ENCODE measurements at regions not wholly inside any gene's neighbourhood (a gene's known extent, or its start where the extent isn't known, plus 50 kb on each side); places are given as distances from the start of the nearest gene placed in this dataset.
A peak's percentile ranks its signal among the peaks of the same experiment; 100 is the strongest.

DNA sequence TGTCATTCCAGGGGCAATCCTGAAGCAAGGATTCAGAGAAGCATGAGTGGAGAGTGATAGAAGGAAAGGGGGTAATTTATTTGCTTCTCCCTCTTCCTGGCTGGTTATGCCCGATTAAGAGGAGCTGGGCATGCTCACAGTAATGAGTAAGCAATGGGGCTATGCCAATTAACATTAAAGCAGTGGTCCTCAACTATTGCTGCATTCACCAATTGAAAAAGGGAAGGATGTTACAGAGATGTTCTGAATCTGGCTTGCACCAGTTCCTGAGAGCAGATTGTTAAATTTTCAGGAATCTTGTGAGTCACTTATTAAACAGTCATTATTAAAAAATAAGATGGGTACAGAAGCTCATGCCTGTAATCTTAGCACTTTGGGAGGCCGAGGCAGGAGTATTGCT lies 85.9 kb upstream of the ZBTB20 start:
- Histone ChIP-seq H3K4me3 (ENCODE audit: low read length) (no peak overlapping the region), H3K9me3 (ENCODE audit: low read length) (no peaks in the 10 kb centered on the region), H3K27me3 (ENCODE audit: insufficient read depth, low read length) (no peaks in the 10 kb centered on the region), H3K36me3 (ENCODE audit: insufficient read depth, low read length) (no peaks in the 10 kb centered on the region), H3K4me1 (ENCODE audit: insufficient read depth, low read length) (peaks cover 9% of the 10 kb centered on the region), H2AFZ (ENCODE audit: low read depth, low read length) (no peak overlapping the region)

DNA sequence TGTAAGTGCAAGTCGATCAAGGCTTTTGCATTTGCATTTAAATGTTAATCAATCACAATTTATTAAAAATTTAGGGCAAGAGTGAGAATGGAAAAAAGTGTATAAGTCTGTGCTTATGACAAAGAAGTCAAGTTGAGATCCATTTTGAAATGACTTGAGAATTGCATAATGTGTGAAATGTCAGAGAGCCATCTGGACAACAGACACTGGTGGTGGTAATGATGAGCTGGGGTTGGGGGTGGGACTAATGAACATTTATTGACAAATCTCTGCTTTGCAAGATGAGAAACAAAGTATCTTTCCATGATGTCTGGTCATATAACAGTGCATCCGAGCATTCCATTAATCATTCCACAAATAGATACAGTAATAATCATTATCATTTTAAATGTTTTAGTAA lies 89.4 kb upstream of the ZBTB20 start:
- Histone ChIP-seq H3K36me3 (ENCODE audit: insufficient read depth, low read length) (no peaks in the 10 kb centered on the region), H2AFZ (ENCODE audit: low read depth, low read length) (no peak overlapping the region), H3K9me3 (ENCODE audit: low read length) (no peaks in the 10 kb centered on the region), H3K4me3 (ENCODE audit: low read length) (no peak overlapping the region), H3K4me1 (ENCODE audit: insufficient read depth, low read length) (peaks cover 37% of the 10 kb centered on the region), H3K27me3 (ENCODE audit: insufficient read depth, low read length) (no peaks in the 10 kb centered on the region)

DNA sequence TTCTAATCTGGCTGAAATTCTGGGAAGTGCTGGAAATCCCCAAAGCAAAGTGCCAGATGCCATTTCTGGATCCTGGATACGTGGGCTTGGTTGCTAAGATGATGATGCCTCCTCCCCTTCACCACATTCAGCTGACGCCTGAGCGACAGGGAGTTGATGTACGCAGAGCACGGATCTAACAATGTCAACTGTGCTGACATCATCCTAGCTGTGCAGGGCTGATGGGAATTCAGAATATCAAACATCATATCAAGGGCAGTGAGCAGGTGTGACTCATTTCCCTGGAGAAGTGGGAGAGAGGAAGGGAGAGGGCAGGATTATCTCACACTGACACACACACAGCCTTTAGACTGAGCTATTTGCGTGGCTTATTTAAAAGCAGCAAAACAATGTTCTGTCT lies 92.6 kb upstream of the ZBTB20 start:
- Histone ChIP-seq H3K9me3 (ENCODE audit: low read length) (no peaks in the 10 kb centered on the region), H3K4me3 (ENCODE audit: low read length) (peak overlapping the region; percentile 4), H3K4me1 (ENCODE audit: insufficient read depth, low read length) (peaks cover 30% of the 10 kb centered on the region), H3K27me3 (ENCODE audit: insufficient read depth, low read length) (no peaks in the 10 kb centered on the region), H2AFZ (ENCODE audit: low read depth, low read length) (no peak overlapping the region), H3K36me3 (ENCODE audit: insufficient read depth, low read length) (no peaks in the 10 kb centered on the region)

DNA sequence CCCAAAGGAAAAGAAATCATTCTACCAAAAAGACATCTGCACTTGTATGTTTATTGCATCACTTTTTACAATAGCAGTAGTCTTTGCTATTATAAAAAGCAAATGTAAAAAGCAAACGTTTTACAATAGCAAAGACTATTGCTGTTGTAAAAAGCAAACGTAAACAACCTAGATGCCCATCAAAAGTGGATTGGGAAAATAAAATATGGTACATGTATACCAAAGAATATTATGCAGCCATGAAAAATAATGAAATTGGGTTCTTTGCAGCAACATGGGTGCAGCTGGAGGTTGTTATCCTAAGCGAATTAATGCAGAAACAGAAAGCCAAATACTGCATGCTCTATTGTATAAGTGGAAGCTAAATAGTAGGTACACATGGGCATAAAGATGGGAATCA lies 97.3 kb upstream of the ZBTB20 start:
- Histone ChIP-seq H3K4me1 (ENCODE audit: insufficient read depth, low read length) (peaks cover 14% of the 10 kb centered on the region), H3K4me3 (ENCODE audit: low read length) (no peak overlapping the region), H2AFZ (ENCODE audit: low read depth, low read length) (no peak overlapping the region), H3K36me3 (ENCODE audit: insufficient read depth, low read length) (no peaks in the 10 kb centered on the region), H3K9me3 (ENCODE audit: low read length) (no peaks in the 10 kb centered on the region), H3K27me3 (ENCODE audit: insufficient read depth, low read length) (no peaks in the 10 kb centered on the region)

DNA sequence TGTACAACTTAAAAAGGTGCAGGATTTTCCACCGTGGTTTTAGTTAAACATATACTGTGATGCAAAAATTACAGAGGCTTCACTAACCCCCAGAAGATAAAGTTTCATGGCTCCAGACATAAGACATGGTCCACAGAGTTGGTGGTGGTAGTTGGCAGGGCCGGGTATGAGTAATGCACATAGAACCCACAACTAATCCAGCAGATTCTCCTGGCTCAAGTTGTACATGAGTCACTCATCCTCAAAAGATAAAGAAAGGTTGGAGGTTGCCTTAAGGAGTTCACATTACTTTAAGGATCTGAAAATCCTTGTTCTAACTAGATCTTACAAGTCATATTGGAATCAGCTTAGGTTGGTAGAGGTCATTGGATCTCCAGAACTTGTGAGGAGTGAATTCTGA lies 98.3 kb upstream of the ZBTB20 start:
- Histone ChIP-seq H3K36me3 (ENCODE audit: insufficient read depth, low read length) (no peaks in the 10 kb centered on the region), H3K4me1 (ENCODE audit: insufficient read depth, low read length) (peaks cover 9% of the 10 kb centered on the region), H2AFZ (ENCODE audit: low read depth, low read length) (no peak overlapping the region), H3K27me3 (ENCODE audit: insufficient read depth, low read length) (no peaks in the 10 kb centered on the region), H3K9me3 (ENCODE audit: low read length) (no peaks in the 10 kb centered on the region), H3K4me3 (ENCODE audit: low read length) (no peak overlapping the region)

DNA sequence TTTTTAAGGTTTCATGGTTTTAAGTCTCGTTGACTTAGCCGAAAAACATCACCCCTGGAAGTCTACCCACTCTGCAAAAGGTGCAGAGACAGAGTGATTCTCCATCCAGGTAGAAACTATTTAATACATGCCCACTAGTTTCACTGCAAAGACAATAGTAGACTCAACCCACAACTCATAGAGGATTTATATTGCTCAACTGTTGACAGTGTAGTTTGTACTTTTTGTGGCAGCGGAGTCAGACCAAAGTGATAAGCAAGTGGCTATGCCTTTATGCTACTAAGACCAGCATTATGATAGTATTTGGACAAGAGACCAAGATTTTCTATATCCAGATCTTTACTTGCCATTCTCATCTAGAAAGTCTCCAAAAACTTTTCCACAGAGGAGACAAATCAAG lies 98.8 kb upstream of the ZBTB20 start:
- Histone ChIP-seq H3K36me3 (ENCODE audit: insufficient read depth, low read length) (no peaks in the 10 kb centered on the region), H3K27me3 (ENCODE audit: insufficient read depth, low read length) (no peaks in the 10 kb centered on the region), H2AFZ (ENCODE audit: low read depth, low read length) (no peak overlapping the region), H3K9me3 (ENCODE audit: low read length) (no peaks in the 10 kb centered on the region), H3K4me3 (ENCODE audit: low read length) (no peak overlapping the region), H3K4me1 (ENCODE audit: insufficient read depth, low read length) (peaks cover 5% of the 10 kb centered on the region)

DNA sequence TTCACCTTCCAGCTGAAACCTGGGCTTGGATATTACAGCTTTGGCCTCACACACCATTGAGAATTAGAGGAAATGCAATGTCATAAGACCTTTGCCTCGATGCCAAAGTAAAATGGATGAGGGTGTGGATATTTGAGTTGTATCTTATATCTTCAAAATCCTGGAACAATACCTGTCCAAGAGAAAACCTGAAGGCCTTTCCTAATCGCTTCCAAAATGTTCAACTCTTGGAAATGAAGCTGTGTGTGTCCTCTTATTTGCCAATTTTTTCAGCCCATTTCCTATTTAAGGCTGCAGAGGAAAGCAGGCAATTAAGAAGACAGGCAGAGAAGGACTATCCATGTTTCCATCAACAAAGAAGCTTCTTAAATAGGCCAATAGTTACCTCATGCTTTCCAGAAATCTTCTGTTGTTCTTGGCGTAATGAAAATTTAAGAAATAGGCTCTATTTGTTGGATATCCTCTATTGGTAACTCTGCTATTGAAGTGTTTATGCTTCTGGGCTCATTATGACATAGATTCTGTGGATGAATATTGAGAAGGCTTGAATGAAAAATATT lies 99.5 kb upstream of the ZBTB20 start:
- no peaks in the 10 kb centered on the region for H3K9me3 ChIP-seq (ENCODE audit: low read length)
- H3K36me3 ChIP-seq (ENCODE audit: insufficient read depth, low read length): no peaks in the 10 kb centered on the region
- H2AFZ ChIP-seq (ENCODE audit: low read depth, low read length): no peak overlapping the region
- H3K4me3 ChIP-seq (ENCODE audit: low read length): no peak overlapping the region
- no peaks in the 10 kb centered on the region for H3K27me3 ChIP-seq (ENCODE audit: insufficient read depth, low read length)
- no peaks in the 10 kb centered on the region for H3K4me1 ChIP-seq (ENCODE audit: insufficient read depth, low read length)

DNA sequence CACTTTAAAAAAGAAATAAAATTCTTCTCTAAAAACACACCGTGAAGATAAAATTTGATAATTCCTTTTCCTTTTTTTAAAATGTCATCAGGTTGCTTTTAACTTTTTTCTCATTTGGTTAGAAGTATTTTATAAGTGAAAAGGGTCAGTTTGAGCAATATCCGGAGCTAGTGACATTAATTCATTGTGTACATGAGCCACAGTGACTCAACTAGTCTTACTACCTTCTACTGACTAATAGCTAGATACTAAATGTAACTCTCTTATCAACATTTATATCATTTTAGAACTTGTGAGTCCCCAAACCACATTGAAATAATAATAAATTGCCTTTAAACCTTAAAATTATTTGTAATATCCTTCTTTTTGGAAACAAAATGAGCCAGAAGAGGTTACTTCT lies 101.2 kb upstream of the ZBTB20 start:
- Histone ChIP-seq H3K4me3 (ENCODE audit: low read length) (no peak overlapping the region), H3K9me3 (ENCODE audit: low read length) (no peaks in the 10 kb centered on the region), H3K36me3 (ENCODE audit: insufficient read depth, low read length) (no peaks in the 10 kb centered on the region), H2AFZ (ENCODE audit: low read depth, low read length) (no peak overlapping the region), H3K27me3 (ENCODE audit: insufficient read depth, low read length) (no peaks in the 10 kb centered on the region), H3K4me1 (ENCODE audit: insufficient read depth, low read length) (no peaks in the 10 kb centered on the region)

DNA sequence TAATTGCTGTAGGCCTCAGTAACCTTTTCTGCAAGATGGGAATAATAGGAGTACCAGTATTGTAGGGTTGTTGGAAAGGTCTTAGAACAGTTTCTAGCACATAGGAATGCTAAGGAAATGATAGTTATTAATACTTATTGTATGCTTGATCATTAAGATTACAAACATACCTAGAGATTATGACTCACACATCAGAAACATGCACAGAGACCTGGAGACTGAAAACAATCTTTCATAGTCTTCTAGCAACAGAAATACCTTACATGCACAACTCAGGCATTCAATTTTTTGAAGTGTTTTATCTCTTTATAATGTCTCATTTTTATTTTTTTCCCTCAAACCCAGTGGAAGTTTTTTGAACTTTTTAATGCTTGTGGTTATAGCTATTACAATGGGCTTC lies 104.4 kb upstream of the ZBTB20 start:
- Histone ChIP-seq H3K9me3 (ENCODE audit: low read length) (no peaks in the 10 kb centered on the region), H2AFZ (ENCODE audit: low read depth, low read length) (no peak overlapping the region), H3K4me1 (ENCODE audit: insufficient read depth, low read length) (no peaks in the 10 kb centered on the region), H3K27me3 (ENCODE audit: insufficient read depth, low read length) (no peaks in the 10 kb centered on the region), H3K4me3 (ENCODE audit: low read length) (no peak overlapping the region), H3K36me3 (ENCODE audit: insufficient read depth, low read length) (no peaks in the 10 kb centered on the region)

DNA sequence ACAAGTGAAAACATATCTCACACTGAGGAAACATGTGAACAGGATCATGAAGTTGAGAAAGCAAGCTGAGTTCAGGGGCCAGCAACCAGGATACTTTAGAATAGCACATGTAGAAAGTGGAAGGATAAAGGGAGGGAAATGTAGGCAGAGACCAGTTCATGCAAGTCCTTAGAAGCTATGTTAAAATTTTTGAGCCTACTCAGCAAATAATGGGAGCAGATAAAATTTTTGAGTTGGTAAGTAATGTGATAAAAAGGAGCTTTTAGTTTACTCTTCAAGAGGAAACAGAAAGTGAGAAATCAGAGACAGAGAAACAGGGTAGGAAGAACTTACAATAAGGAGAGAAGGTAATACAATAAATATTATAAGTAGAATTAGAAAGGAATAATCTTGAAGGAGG lies 105.6 kb upstream of the ZBTB20 start:
- Histone ChIP-seq H3K36me3 (ENCODE audit: insufficient read depth, low read length) (no peaks in the 10 kb centered on the region), H3K4me3 (ENCODE audit: low read length) (no peak overlapping the region), H3K27me3 (ENCODE audit: insufficient read depth, low read length) (no peaks in the 10 kb centered on the region), H2AFZ (ENCODE audit: low read depth, low read length) (no peak overlapping the region), H3K9me3 (ENCODE audit: low read length) (no peaks in the 10 kb centered on the region), H3K4me1 (ENCODE audit: insufficient read depth, low read length) (no peaks in the 10 kb centered on the region)

DNA sequence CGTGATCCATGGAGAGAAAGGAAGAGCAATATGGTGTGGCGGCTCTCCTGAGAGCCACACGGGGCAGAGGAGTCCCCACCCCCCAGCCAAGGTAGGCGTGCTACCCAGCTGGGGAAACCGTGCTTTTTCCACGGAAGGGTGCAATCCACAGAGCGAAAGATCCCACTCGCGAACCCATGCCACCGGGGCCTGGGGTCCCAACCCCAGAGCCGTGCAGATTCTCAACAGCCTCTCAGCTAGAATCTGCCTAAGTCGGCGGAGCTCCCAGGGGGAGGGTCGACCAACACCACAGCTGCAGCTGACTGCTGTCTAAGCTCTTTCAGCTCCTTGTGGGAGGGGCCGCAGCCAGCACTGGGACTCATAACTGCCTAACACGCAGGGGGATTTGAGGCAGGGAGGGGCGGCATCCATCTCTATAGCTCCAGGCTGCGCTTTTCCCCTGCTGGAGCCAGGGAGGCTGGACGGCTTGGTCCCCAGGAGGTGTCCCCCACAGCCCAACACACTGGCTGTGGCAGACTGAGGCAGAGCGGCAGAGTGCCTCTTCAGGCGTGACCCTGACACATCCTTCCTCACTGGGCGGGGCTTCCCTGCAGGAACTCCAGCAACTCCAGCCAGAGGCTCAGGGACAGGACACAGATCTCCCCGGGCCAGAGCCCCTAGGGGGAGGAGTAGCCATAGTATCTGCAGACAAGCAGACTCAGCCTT lies 107.6 kb upstream of the ZBTB20 start:
- H3K9me3 ChIP-seq (ENCODE audit: low read length): peaks cover under 1% of the 10 kb centered on the region
- H3K4me3 ChIP-seq (ENCODE audit: low read length): no peak overlapping the region
- no peaks in the 10 kb centered on the region for H3K27me3 ChIP-seq (ENCODE audit: insufficient read depth, low read length)
- no peaks in the 10 kb centered on the region for H3K4me1 ChIP-seq (ENCODE audit: insufficient read depth, low read length)
- no peaks in the 10 kb centered on the region for H3K36me3 ChIP-seq (ENCODE audit: insufficient read depth, low read length)
- no peak overlapping the region for H2AFZ ChIP-seq (ENCODE audit: low read depth, low read length)

DNA sequence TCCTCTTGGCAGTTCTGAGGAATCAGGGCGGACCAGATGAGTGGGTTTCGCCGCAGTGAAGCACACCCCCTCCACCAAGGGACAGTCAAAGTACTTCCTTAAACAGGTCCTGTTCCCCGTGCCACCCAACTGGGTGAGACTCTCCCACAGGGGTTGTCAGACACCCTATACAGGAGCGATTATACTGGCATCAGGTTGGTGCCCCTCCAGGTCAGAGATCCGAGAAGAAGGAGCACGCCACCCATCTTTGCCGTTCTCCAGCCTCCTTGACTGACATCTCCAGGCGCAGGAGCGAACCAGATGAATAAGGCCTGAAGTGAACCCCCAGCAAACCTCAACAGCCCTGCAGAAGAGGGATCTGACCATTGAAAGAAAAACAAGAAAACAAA lies 108.1 kb upstream of the ZBTB20 start:
- Histone ChIP-seq H2AFZ (ENCODE audit: low read depth, low read length) (no peak overlapping the region), H3K4me1 (ENCODE audit: insufficient read depth, low read length) (no peaks in the 10 kb centered on the region), H3K9me3 (ENCODE audit: low read length) (peaks cover 2% of the 10 kb centered on the region), H3K27me3 (ENCODE audit: insufficient read depth, low read length) (no peaks in the 10 kb centered on the region), H3K4me3 (ENCODE audit: low read length) (no peak overlapping the region), H3K36me3 (ENCODE audit: insufficient read depth, low read length) (no peaks in the 10 kb centered on the region)

DNA sequence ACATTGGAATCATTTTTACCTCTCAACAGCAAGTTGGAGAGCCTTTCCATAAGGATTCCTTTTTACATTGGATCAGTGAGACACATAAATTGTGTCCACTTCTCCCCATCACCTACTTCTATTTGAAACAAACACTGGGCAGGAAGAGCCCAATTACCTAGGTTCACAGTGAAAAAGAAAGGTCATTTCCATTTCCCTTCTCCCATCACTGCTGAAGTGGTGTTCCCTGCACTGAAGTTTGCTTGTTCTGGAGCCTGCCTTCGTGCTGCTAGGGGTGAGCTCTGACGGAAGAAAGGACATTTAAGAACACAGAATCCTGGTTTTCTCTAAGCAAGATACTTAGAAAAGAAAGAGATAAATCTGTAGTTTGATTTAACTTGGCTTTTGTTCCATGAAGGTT lies 123.8 kb upstream of the ZBTB20 start:
- H2AFZ ChIP-seq (ENCODE audit: low read depth, low read length): no peak overlapping the region
- H3K36me3 ChIP-seq (ENCODE audit: insufficient read depth, low read length): no peaks in the 10 kb centered on the region
- H3K27me3 ChIP-seq (ENCODE audit: insufficient read depth, low read length): no peaks in the 10 kb centered on the region
- no peaks in the 10 kb centered on the region for H3K9me3 ChIP-seq (ENCODE audit: low read length)
- peaks cover 18% of the 10 kb centered on the region for H3K4me1 ChIP-seq (ENCODE audit: insufficient read depth, low read length)
- no peak overlapping the region for H3K4me3 ChIP-seq (ENCODE audit: low read length)

Data from neuron (in vitro differentiated cells).